GM12873 (cell line): ENCODE measurements at regions not wholly inside any gene's neighbourhood (a gene's known extent, or its start where the extent isn't known, plus 50 kb on each side); places are given as distances from the start of the nearest gene placed in this dataset.

Source experiments
- CTCF ChIP-seq: IDR thresholded peaks from 2 replicates; pipeline ENCODE4 v1.5.1; 2012; ENCODE audit warnings: low read depth, mild to moderate bottlenecking, moderate library complexity, low read length, control low read depth; ENCODE audit not compliant: insufficient read depth; ENCODE audit errors: missing control alignments

GRCh38 chr6:148182378-148182777, 160.3 kb upstream of the SASH1 start:
- no peak for TF ChIP-seq CTCF

DNA sequence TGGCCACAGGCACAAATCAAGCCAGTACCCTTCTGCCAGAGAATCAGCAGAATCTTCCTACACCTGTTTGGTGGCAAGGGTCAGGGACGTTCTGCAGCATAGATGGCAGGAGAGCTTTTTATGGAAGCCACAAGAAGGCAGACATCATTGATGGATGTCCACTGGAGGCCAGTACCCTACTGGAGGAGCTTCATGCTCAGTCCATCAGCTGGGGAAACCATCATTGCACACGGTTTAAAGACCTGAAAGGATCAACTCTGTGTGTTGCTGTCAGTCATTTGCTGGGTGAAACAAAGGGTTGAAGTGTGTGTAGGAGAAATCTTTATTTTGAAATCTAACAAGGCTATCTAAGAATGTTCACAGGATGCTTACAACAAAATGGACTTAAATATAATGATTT, 158.9 kb upstream of the SASH1 start:
- TF ChIP-seq CTCF, result no peak

DNA sequence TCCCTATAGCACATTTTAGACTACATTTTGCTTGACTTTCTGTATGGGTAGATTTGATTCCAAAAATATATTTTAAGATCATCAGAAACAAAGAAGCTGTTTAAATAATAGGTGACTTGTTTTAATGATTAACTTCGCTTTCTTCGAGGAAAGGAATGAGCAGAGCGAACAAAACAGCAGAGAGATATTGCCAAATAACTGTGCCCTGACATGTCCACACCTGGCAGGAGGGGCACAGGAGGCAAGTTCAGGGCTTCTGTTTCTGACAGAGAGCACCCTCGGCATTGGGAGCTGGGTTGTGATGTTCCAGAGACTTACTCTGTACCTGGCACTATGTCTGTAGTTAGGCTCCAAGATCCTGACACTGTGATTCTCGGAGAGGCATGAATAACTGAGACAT, 155.7 kb upstream of the SASH1 start:
- no peak for TF ChIP-seq CTCF

- no peak for TF ChIP-seq CTCF
Measured at GRCh38 chr6:148192310-148192709, 150.3 kb upstream of the SASH1 start.

- no peak for TF ChIP-seq CTCF
Measured at GRCh38 chr6:148193063-148193680, 149.5 kb upstream of the SASH1 start.

GRCh38 chr6:148195511-148195910, 147.1 kb upstream of the SASH1 start:
- no peak for TF ChIP-seq CTCF

GRCh38 chr6:148199584-148199983, 143.1 kb upstream of the SASH1 start:
- TF ChIP-seq CTCF, result no peak
